ENCODE measurements at regions not wholly inside any gene's neighbourhood (a gene's known extent, or its start where the extent isn't known, plus 50 kb on each side); places are given as distances from the start of the nearest gene placed in this dataset.

GRCh38 chr17:71360301-71360700 lies 760.5 kb upstream of the SOX9 start:
- Histone ChIP-seq H3K9me3 (ENCODE audit: control insufficient read depth, insufficient read depth, low read depth, low read length) (no peaks in the 10 kb centered on the region), H3K4me3 (ENCODE audit: low read depth in 2 of 2, low read length in 2 of 2) (no peak overlapping the region), H3K36me3 (ENCODE audit: control insufficient read depth, insufficient read depth, low read length) (no peaks in the 10 kb centered on the region), H3K4me1 (ENCODE audit: control insufficient read depth, insufficient read depth, low read length) (no peaks in the 10 kb centered on the region), H3K27ac (ENCODE audit: low read length) (no peak overlapping the region), H3K27me3 (ENCODE audit: control insufficient read depth, insufficient read depth, low read length) (no peaks in the 10 kb centered on the region)
- ATAC-seq (no peak), DNase-seq (ENCODE audit: low read depth, low spot score) (no peak)
- BruUV-seq (replicated peaks) = no TSS peak
- TF ChIP-seq TCF7L2 (IDR thresholded peaks at IDR 0.05; ENCODE audit: low read depth, low read length) (no peak), POLR2AphosphoS5 (IDR thresholded peaks at IDR 0.05; ENCODE audit: low read depth, low read length) (no peak)
- in situ Hi-C loops (cut with HindIII; ENCODE audit: low pct_unique_long_range_greater_than_20kb, low sequenced_read_pairs) = no loop called here
- intact Hi-C loops (cut with micrococcal nuclease; ENCODE audit: unreplicated experiment) = no loop called here
- ChIA-PET POLR2A (no interaction called here), CTCF (no interaction called here)

- Histone ChIP-seq H3K27ac (ENCODE audit: low read length) (no peak overlapping the region), H3K36me3 (ENCODE audit: control insufficient read depth, insufficient read depth, low read length) (no peaks in the 10 kb centered on the region), H3K4me3 (ENCODE audit: low read depth in 2 of 2, low read length in 2 of 2) (no peak overlapping the region), H3K9me3 (ENCODE audit: control insufficient read depth, insufficient read depth, low read depth, low read length) (no peaks in the 10 kb centered on the region), H3K27me3 (ENCODE audit: control insufficient read depth, insufficient read depth, low read length) (no peaks in the 10 kb centered on the region), H3K4me1 (ENCODE audit: control insufficient read depth, insufficient read depth, low read length) (no peaks in the 10 kb centered on the region)
- POLR2A ChIA-PET = no interaction called here
- ATAC-seq = no peak
- intact Hi-C loops (cut with micrococcal nuclease; ENCODE audit: unreplicated experiment) (no loop called here), in situ Hi-C loops (cut with HindIII; ENCODE audit: low pct_unique_long_range_greater_than_20kb, low sequenced_read_pairs) (no loop called here)
- DNase-seq (ENCODE audit: low read depth, low spot score) = no peak
- BruUV-seq (replicated peaks) = no TSS peak
- TF ChIP-seq TCF7L2 (IDR thresholded peaks at IDR 0.05; ENCODE audit: low read depth, low read length) (no peak), POLR2AphosphoS5 (IDR thresholded peaks at IDR 0.05; ENCODE audit: low read depth, low read length) (no peak), SIN3A (IDR thresholded peaks at IDR 0.05; ENCODE audit: borderline replicate concordance, insufficient read depth, low read depth, low read length) (no peak)
- CTCF ChIA-PET = no interaction called here
Measured at GRCh38 chr17:71361656-71362450, 759.0 kb upstream of the SOX9 start.

GRCh38 chr17:71363661-71364060 lies 757.2 kb upstream of the SOX9 start:
- TF ChIP-seq REST (IDR thresholded peaks at IDR 0.05; ENCODE audit: insufficient read depth in 1 of 2, low read depth in 2 of 2, low read length in 1 of 2) = no peak
- TF ChIP-seq TCF7L2 (IDR thresholded peaks at IDR 0.05; ENCODE audit: low read depth, low read length) = no peak
- TF ChIP-seq SIN3A (IDR thresholded peaks at IDR 0.05; ENCODE audit: borderline replicate concordance, insufficient read depth, low read depth, low read length) = no peak
- no peak for TF ChIP-seq CTCF (IDR thresholded peaks at IDR 0.05)
- no peak for TF ChIP-seq POLR2AphosphoS5 (IDR thresholded peaks at IDR 0.05; ENCODE audit: low read depth, low read length)
- no peak for ATAC-seq
- no TSS peak for BruUV-seq (replicated peaks)
- H3K27me3 ChIP-seq (ENCODE audit: control insufficient read depth, insufficient read depth, low read length) = no peaks in the 10 kb centered on the region
- in situ Hi-C loops (cut with HindIII; ENCODE audit: low pct_unique_long_range_greater_than_20kb, low sequenced_read_pairs) = no loop called here
- H3K27ac ChIP-seq (ENCODE audit: low read length) = no peak overlapping the region
- no peaks in the 10 kb centered on the region for H3K36me3 ChIP-seq (ENCODE audit: control insufficient read depth, insufficient read depth, low read length)
- intact Hi-C loops (cut with micrococcal nuclease; ENCODE audit: unreplicated experiment) = no loop called here
- no peak overlapping the region for H3K4me3 ChIP-seq (ENCODE audit: low read depth in 2 of 2, low read length in 2 of 2)
- ChIA-PET CTCF (no interaction called here), POLR2A (no interaction called here)
- H3K9me3 ChIP-seq (ENCODE audit: control insufficient read depth, insufficient read depth, low read depth, low read length) = no peaks in the 10 kb centered on the region
- DNase-seq (ENCODE audit: low read depth, low spot score) = no peak
- H3K4me1 ChIP-seq (ENCODE audit: control insufficient read depth, insufficient read depth, low read length) = no peaks in the 10 kb centered on the region

Data from Panc1 (cell line).